Panc1 (cell line): ENCODE measurements at regions not wholly inside any gene's neighbourhood (a gene's known extent, or its start where the extent isn't known, plus 50 kb on each side); places are given as distances from the start of the nearest gene placed in this dataset.

Experiments used
- ATAC-seq: fragments of 200-7000 bp; cut with Tn5 transposase; 2 replicates; pipeline ENCODE4 v1.9.1; 2020; ENCODE audit warnings: mild to moderate bottlenecking, moderate library complexity
- BruUV-seq: library from RNA; stranded (reverse); fragments of 400-500 nt; replicated peaks from 2 replicates; lab custom pipeline; 2021; lab: Mats Ljungman, UMichigan
- CTCF ChIA-PET: fragments of 300-600 bp; sonication (Branson Sonifier 250); formaldehyde crosslinking; loops from one replicate; lab custom pipeline; 2022; ENCODE audit warnings: antibody characterized with exemption; lab: Charles Lee
- POLR2A ChIA-PET: fragments of 300-600 bp; sonication (Branson Sonifier 250); formaldehyde crosslinking; loops from one replicate; lab custom pipeline; 2022; ENCODE audit warnings: antibody characterized with exemption; lab: Charles Lee
- DNase-seq: peaks from one replicate; pipeline ENCODE4 v3.0.0-alpha.2; 2010; ENCODE audit warnings: low read depth, low spot score
- H3K27ac ChIP-seq: 2 replicates; pipeline ENCODE4 v1.5.1; 2011; ENCODE audit warnings: mild to moderate bottlenecking, low read length, inconsistent platforms
- H3K27me3 ChIP-seq: fragments of 200-500 bp; sonication (Bioruptor generic); 2 replicates; pipeline ENCODE4 v1.6.0; 2014; ENCODE audit warnings: low read length, inconsistent platforms; ENCODE audit not compliant: control insufficient read depth, insufficient read depth
- H3K36me3 ChIP-seq: fragments of 200-500 bp; sonication (Bioruptor generic); 2 replicates; pipeline ENCODE4 v1.5.1; 2014; ENCODE audit warnings: inconsistent platforms, mild to moderate bottlenecking, low read length, moderate library complexity; ENCODE audit not compliant: control insufficient read depth, insufficient read depth
- H3K4me1 ChIP-seq: 2 replicates; pipeline ENCODE4 v1.5.1; 2011; ENCODE audit warnings: inconsistent platforms, mild to moderate bottlenecking, low read length, moderate library complexity; ENCODE audit not compliant: control insufficient read depth, insufficient read depth
- H3K4me3 ChIP-seq, 2 experiments: 2 replicates each; pipeline ENCODE4 v1.5.1; 2011 to 2012; ENCODE audit warnings: low read depth in 2 of 2, low read length in 2 of 2, mild to moderate bottlenecking in 2 of 2, inconsistent platforms in 1 of 2, moderate library complexity in 1 of 2
- H3K9me3 ChIP-seq: fragments of 200-500 bp; sonication (Bioruptor generic); 2 replicates; pipeline ENCODE4 v1.5.1; 2014; ENCODE audit warnings: low read depth, mild to moderate bottlenecking, inconsistent platforms, low read length, moderate library complexity; ENCODE audit not compliant: control insufficient read depth, insufficient read depth
- POLR2AphosphoS5 ChIP-seq: IDR thresholded peaks from 2 replicates; pipeline ENCODE4 v1.6.1; 2012; ENCODE audit warnings: mild to moderate bottlenecking, low read depth, low read length, moderate library complexity
- REST ChIP-seq, 2 experiments: IDR thresholded peaks; 2 replicates each; pipeline ENCODE4 v1.6.1; 2011 to 2012; ENCODE audit warnings: low read depth in 2 of 2, control low read depth in 1 of 2, low read length in 1 of 2, mild to moderate bottlenecking in 1 of 2, moderate library complexity in 1 of 2; ENCODE audit not compliant: insufficient read depth in 1 of 2
- SIN3A ChIP-seq: IDR thresholded peaks from 2 replicates; pipeline ENCODE4 v1.6.1; 2012; ENCODE audit warnings: low read depth, mild to moderate bottlenecking, low read length, moderate library complexity, borderline replicate concordance; ENCODE audit not compliant: insufficient read depth
- TCF7L2 ChIP-seq: IDR thresholded peaks from 2 replicates; pipeline ENCODE4 v1.6.1; 2011; ENCODE audit warnings: mild to moderate bottlenecking, low read depth, low read length, inconsistent platforms
- in situ Hi-C: cut with HindIII; loops from 2 replicates; pipeline ENCODE4 v1.10.0; 2016; ENCODE audit warnings: low sequenced_read_pairs, low pct_unique_long_range_greater_than_20kb
- intact Hi-C: fragments of 100-400 bp; cut with micrococcal nuclease; formaldehyde crosslinking; loops from one replicate; pipeline ENCODE4 v1.10.0; 2022; ENCODE audit not compliant: unreplicated experiment
- TF ChIP-seq, protein P1 (sequence below): fragments of 450-650 bp; IDR thresholded peaks from 2 replicates; pipeline ENCODE4 v1.5.1; 2017; ENCODE audit warnings: mild to moderate bottlenecking

DNA sequence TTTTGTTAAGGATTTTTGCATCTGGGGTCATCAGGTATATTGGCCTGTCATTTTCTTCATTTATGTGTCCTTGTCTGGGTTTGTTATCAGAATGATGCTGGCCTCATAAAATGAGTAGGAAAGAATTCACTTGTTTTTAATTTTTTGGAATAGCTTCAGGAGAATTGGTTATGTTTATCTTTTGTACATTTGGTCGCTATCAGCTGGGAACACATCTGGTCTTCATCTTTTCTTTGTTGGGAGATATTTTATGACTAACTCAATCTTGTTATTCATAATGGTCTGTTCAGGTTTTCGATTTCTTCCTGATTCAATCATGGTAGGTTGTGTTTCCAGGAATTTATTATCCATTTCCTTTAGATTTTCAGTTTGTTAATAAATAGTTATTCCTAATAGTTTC is 207.5 kb upstream of the ASCC3 start:
- BruUV-seq: no TSS peak
- intact Hi-C loops (no loop called here), in situ Hi-C loops (no loop called here)
- Histone ChIP-seq H3K9me3 (peaks cover 22% of the 10 kb centered on the region; the same call in 1 of the 2 replicates), H3K27ac (no peak overlapping the region; the same call in 1 of the 2 replicates), H3K4me3 (no peak overlapping the region), H3K4me1 (peaks cover 8% of the 10 kb centered on the region), H3K36me3 (no peaks in the 10 kb centered on the region), H3K27me3 (no peaks in the 10 kb centered on the region)
- ChIA-PET CTCF (no interaction called here), POLR2A (no interaction called here)
- TF ChIP-seq TCF7L2 (no peak), POLR2AphosphoS5 (no peak), SIN3A (no peak), REST (IDR thresholded peaks at IDR 0.05; ENCODE audit: insufficient read depth in 1 of 2, low read depth in 2 of 2, low read length in 1 of 2) (no peak)
- TF ChIP-seq, protein P1, sequence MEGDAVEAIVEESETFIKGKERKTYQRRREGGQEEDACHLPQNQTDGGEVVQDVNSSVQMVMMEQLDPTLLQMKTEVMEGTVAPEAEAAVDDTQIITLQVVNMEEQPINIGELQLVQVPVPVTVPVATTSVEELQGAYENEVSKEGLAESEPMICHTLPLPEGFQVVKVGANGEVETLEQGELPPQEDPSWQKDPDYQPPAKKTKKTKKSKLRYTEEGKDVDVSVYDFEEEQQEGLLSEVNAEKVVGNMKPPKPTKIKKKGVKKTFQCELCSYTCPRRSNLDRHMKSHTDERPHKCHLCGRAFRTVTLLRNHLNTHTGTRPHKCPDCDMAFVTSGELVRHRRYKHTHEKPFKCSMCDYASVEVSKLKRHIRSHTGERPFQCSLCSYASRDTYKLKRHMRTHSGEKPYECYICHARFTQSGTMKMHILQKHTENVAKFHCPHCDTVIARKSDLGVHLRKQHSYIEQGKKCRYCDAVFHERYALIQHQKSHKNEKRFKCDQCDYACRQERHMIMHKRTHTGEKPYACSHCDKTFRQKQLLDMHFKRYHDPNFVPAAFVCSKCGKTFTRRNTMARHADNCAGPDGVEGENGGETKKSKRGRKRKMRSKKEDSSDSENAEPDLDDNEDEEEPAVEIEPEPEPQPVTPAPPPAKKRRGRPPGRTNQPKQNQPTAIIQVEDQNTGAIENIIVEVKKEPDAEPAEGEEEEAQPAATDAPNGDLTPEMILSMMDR: no peak
- no peak for DNase-seq
- no peak for ATAC-seq

GRCh38 chr6:101089640-101090039 is 208.5 kb upstream of the ASCC3 start:
- no peak for TF ChIP-seq TCF7L2
- TF ChIP-seq POLR2AphosphoS5: no peak
- TF ChIP-seq, protein P1: no peak
- no peak for TF ChIP-seq SIN3A
- no peak for TF ChIP-seq REST (IDR thresholded peaks at IDR 0.05; ENCODE audit: insufficient read depth in 1 of 2, low read depth in 2 of 2, low read length in 1 of 2)
- ChIA-PET CTCF (no interaction called here), POLR2A (interaction anchor here (0.6 kb wide), 1 partner anchor 240 kb away, joined by 7 read pairs; no protein-coding TSS in a partner anchor)
- Histone ChIP-seq H3K27ac (no peak overlapping the region), H3K36me3 (no peaks in the 10 kb centered on the region), H3K27me3 (no peaks in the 10 kb centered on the region), H3K4me1 (no peaks in the 10 kb centered on the region), H3K9me3 (peaks cover 22% of the 10 kb centered on the region; the same call in 1 of the 2 replicates), H3K4me3 (no peak overlapping the region)
- in situ Hi-C loops: no loop called here
- intact Hi-C loops: no loop called here
- no peak for ATAC-seq
- no peak for DNase-seq
- BruUV-seq: no TSS peak
